Mammary epithelial cell (primary cell): ENCODE measurements at regions not wholly inside any gene's neighbourhood (a gene's known extent, or its start where the extent isn't known, plus 50 kb on each side); places are given as distances from the start of the nearest gene placed in this dataset.

ENCODE experiments used
- CTCF ChIP-seq, 2 donors: IDR thresholded peaks in 1 of 2; conservative IDR thresholded peaks in 1 of 2; 2 replicates each; pipeline ENCODE4 v1.5.1; 2011 to 2012; ENCODE audit warnings: inconsistent platforms in 2 of 2, low read length in 2 of 2, mild to moderate bottlenecking in 2 of 2, control low read depth in 1 of 2, low read depth in 1 of 2; ENCODE audit not compliant: insufficient read depth in 1 of 2; ENCODE audit errors: extremely low read depth in 1 of 2
- EZH2 ChIP-seq: IDR thresholded peaks from 2 replicates; pipeline ENCODE4 v1.6.1; 2012; ENCODE audit warnings: low read length, inconsistent platforms, borderline replicate concordance

- TF ChIP-seq CTCF (conservative IDR thresholded peaks at IDR 0.05 in 1 of 2, IDR thresholded peaks at IDR 0.05 in 1 of 2; ENCODE audit: extremely low read depth in 1 of 2, insufficient read depth in 1 of 2, low read depth in 1 of 2, low read length in 2 of 2) (no peak), EZH2 (no peak)
Observed at GRCh38 chr5:15070907-15071306, 199.3 kb upstream of the ANKH start.
